Small intestine (tissue), 7 donors: ENCODE measurements at regions not wholly inside any gene's neighbourhood (a gene's known extent, or its start where the extent isn't known, plus 50 kb on each side); places are given as distances from the start of the nearest gene placed in this dataset.

Source experiments
- DNase-seq, 2 donors: peaks; one replicate each; pipeline versions ENCODE4 v3.0.0 to v3.0.0-alpha.2; 2013
- FAIRE-seq: peaks from 2 replicates; lab custom pipeline; 2012; peaks lifted over from hg19 to GRCh38; lab: Jason Lieb, UNC
- H3K27ac ChIP-seq, 3 donors: one replicate each; pipeline ENCODE4 v1.5.1; 2013; ENCODE audit warnings: low read length in 2 of 3, mild to moderate bottlenecking in 2 of 3, control low read depth in 1 of 3, inconsistent platforms in 1 of 3, low read depth in 1 of 3, moderate library complexity in 1 of 3
- H3K27me3 ChIP-seq, 3 donors: one replicate each; pipeline ENCODE4 v1.6.1; 2013; ENCODE audit warnings: low read length in 3 of 3, inconsistent platforms in 1 of 3; ENCODE audit not compliant: control insufficient read depth in 3 of 3, insufficient read depth in 3 of 3
- H3K36me3 ChIP-seq, 3 donors: one replicate each; pipeline ENCODE4 v1.6.1; 2013; ENCODE audit warnings: low read length in 3 of 3, inconsistent platforms in 1 of 3, low read depth in 1 of 3, mild to moderate bottlenecking in 1 of 3, moderate library complexity in 1 of 3; ENCODE audit not compliant: control insufficient read depth in 3 of 3, insufficient read depth in 2 of 3
- H3K4me1 ChIP-seq, 3 donors: one replicate each; pipeline ENCODE4 v1.6.1; 2013; ENCODE audit warnings: low read length in 2 of 3, inconsistent platforms in 1 of 3, low read depth in 1 of 3, mild to moderate bottlenecking in 1 of 3, moderate library complexity in 1 of 3; ENCODE audit not compliant: control insufficient read depth in 3 of 3, insufficient read depth in 2 of 3
- H3K4me3 ChIP-seq, 3 donors: one replicate each; pipeline ENCODE4 v1.5.1; 2013; ENCODE audit warnings: low read length in 3 of 3, control low read depth in 1 of 3, inconsistent platforms in 1 of 3, low read depth in 1 of 3, mild to moderate bottlenecking in 1 of 3, moderate library complexity in 1 of 3
- H3K9me3 ChIP-seq, 2 donors: one replicate each; pipeline ENCODE4 v1.6.1; 2013; ENCODE audit warnings: low read depth in 1 of 2, low read length in 1 of 2; ENCODE audit not compliant: control insufficient read depth in 2 of 2, insufficient read depth in 1 of 2
- WGBS, 3 donors: extraction: QIAGEN DNeasy Blood & Tissue Kit; methylation state at CpG; one replicate each; pipeline ENCODE4 v1.1.7; 2013; 5-methylcytosine and 5-hydroxymethylcytosine counted together
- donor health status: healthy with polysubstance abuse.
- donor health status: control.
- donor health status: control.
- donor health status: Bipolar disorder and iron deficiency.
- donor health status: healthy.

DNA sequence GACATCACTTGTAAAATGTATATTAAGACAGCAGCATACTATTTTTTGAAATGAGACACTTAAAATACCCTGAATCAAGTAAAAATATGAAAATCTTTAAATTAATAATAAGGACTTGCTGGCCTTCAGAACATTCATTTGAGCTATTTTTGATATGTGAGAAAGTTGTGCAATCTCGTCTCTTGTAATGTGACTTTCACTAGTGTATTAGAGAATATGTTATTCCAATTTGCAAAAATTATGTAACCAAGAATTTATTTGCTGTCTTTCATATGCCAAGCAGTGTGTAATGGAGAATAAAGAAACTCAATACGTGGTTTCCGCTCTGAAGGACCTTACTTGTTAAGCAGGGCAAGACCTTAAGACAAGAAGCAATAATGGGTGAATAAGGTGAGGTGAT is 375.0 kb upstream of the RUNX1 start:
- Histone ChIP-seq H3K27me3 (peaks cover 0 to 6% (median 2%) of the 10 kb centered on the region in 3 donors), H3K36me3 (no peaks in the 10 kb centered on the region), H3K27ac (no peak overlapping the region), H3K4me1 (no peaks in the 10 kb centered on the region), H3K9me3 (peaks cover 0 to 20% of the 10 kb centered on the region in 2 donors), H3K4me3 (no peak overlapping the region)
- WGBS, 3 donors = 85 to 94% (median 86%) methylated on average over 3 of the region's 3 CpGs
- FAIRE-seq = no peak
- DNase-seq = no peak

DNA sequence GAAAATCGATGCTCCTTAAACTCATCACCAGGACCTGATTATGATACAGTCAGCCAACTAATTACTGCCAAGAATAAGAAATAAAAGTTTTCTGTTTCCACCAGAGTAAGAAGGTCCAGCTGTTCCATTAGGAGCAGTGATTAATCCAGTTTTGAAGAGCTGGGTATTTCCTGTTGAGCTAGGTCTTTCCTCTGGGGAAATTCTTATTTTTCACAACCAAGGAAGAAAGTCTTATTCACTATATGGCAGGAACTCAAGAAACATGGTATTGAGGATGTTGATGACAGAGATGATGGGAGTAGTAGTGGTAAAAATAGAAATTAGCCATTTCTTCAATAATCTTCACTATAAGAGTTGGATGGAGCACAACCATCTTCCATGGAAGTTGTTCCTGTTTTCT is 374.6 kb upstream of the RUNX1 start:
- Histone ChIP-seq H3K9me3 (peaks cover 0 to 20% of the 10 kb centered on the region in 2 donors), H3K4me3 (no peak overlapping the region), H3K27ac (no peak overlapping the region), H3K4me1 (no peaks in the 10 kb centered on the region), H3K36me3 (no peaks in the 10 kb centered on the region), H3K27me3 (peaks cover 0 to 6% (median 2%) of the 10 kb centered on the region in 3 donors)
- WGBS, 3 donors = 71 to 79% (median 73%) methylated on average over 1 of the region's 1 CpG
- no peak for DNase-seq
- FAIRE-seq = no peak

GRCh38 chr21:35422011-35422410 is 372.9 kb upstream of the RUNX1 start:
- no peaks in the 10 kb centered on the region for H3K27me3 ChIP-seq
- FAIRE-seq = no peak
- no peak overlapping the region for H3K4me3 ChIP-seq
- H3K4me1 ChIP-seq = no peaks in the 10 kb centered on the region
- H3K9me3 ChIP-seq = peaks cover 0 to 20% of the 10 kb centered on the region in 2 donors
- H3K27ac ChIP-seq = no peak overlapping the region
- H3K36me3 ChIP-seq = no peaks in the 10 kb centered on the region
- no peak for DNase-seq

DNA sequence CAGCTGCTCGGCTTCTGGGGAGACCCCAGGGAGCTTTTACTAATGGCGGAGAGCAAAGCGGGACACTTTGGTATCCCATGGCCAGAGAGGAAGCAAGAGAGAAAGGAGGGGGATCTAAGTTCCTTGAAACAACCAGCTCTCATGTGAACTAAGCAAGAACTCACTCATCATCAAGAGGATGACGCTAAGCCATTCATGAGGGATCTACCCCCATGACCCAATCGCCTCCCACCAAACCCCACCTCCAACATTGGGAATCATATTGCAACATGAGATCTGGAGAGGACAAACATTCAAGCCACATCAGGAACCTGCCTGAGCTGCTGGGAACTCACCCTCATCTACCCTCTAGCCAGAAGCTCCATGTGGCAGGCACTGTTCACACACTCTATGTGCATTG is 372.1 kb upstream of the RUNX1 start:
- H3K27me3 ChIP-seq = no peaks in the 10 kb centered on the region
- 91 to 96% (median 95%) methylated on average over 5 of the region's 5 CpGs for WGBS, 3 donors
- no peak overlapping the region for H3K27ac ChIP-seq
- no peaks in the 10 kb centered on the region for H3K36me3 ChIP-seq
- no peak for FAIRE-seq
- no peak overlapping the region for H3K4me3 ChIP-seq
- no peaks in the 10 kb centered on the region for H3K4me1 ChIP-seq
- peaks cover 0 to 20% of the 10 kb centered on the region in 2 donors for H3K9me3 ChIP-seq
- no peak for DNase-seq

GRCh38 chr21:35420656-35421055 is 371.6 kb upstream of the RUNX1 start:
- Histone ChIP-seq H3K4me1 (no peaks in the 10 kb centered on the region), H3K36me3 (no peaks in the 10 kb centered on the region), H3K27me3 (no peaks in the 10 kb centered on the region), H3K27ac (no peak overlapping the region), H3K9me3 (peaks cover 0 to 20% of the 10 kb centered on the region in 2 donors), H3K4me3 (no peak overlapping the region)
- FAIRE-seq (no peak), DNase-seq (no peak)
- WGBS, 3 donors = 75 to 96% (median 89%) methylated on average over 2 of the region's 2 CpGs

DNA sequence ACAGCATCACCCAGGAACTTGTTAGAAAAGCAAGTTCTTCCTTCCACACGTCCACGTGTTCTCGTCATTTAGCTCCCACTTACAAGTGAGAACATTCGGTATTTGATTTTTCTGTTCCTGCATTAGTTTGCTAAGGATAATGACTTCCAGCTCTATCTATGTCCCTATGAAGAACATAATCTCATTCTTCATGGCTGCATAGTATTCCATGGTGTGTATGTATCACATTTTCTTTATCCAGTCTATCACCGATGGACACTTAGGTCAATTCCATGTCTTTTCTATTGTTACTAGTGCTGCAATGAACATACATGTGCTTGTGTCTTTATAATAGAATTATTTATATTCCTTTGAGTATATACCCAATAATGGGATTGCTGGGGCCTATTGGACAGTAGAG is 368.7 kb upstream of the RUNX1 start:
- DNase-seq (no peak), FAIRE-seq (no peak)
- peaks cover 0 to 17% of the 10 kb centered on the region in 2 donors for H3K9me3 ChIP-seq
- no peak overlapping the region for H3K4me3 ChIP-seq
- no peaks in the 10 kb centered on the region for H3K36me3 ChIP-seq
- no peak overlapping the region for H3K27ac ChIP-seq
- 93 to 96% (median 94%) methylated on average over 5 of the region's 5 CpGs for WGBS, 3 donors
- H3K4me1 ChIP-seq = no peaks in the 10 kb centered on the region
- H3K27me3 ChIP-seq = no peaks in the 10 kb centered on the region

- Histone ChIP-seq H3K36me3 (no peaks in the 10 kb centered on the region), H3K27ac (no peak overlapping the region), H3K27me3 (no peaks in the 10 kb centered on the region), H3K9me3 (peaks cover 0 to 11% of the 10 kb centered on the region in 2 donors), H3K4me3 (no peak overlapping the region), H3K4me1 (no peaks in the 10 kb centered on the region)
- FAIRE-seq (no peak), DNase-seq (no peak)
- WGBS, 3 donors = 45 to 67% (median 66%) methylated on average over 8 of the region's 8 CpGs
Measured at GRCh38 chr21:35416866-35417489, 367.9 kb upstream of the RUNX1 start.

GRCh38 chr21:35414507-35415139 is 365.5 kb upstream of the RUNX1 start:
- FAIRE-seq = no peak
- H3K4me3 ChIP-seq = no peak overlapping the region
- 75 to 91% (median 87%) methylated on average over 7 of the region's 7 CpGs for WGBS, 3 donors
- H3K4me1 ChIP-seq = peaks cover 0 to 3% (median 0%) of the 10 kb centered on the region in 3 donors
- no peaks in the 10 kb centered on the region for H3K36me3 ChIP-seq
- no peak overlapping the region for H3K27ac ChIP-seq
- H3K9me3 ChIP-seq = no peaks in the 10 kb centered on the region
- no peak for DNase-seq
- H3K27me3 ChIP-seq = no peaks in the 10 kb centered on the region
